Testis (tissue), 2 donors: ENCODE measurements at regions not wholly inside any gene's neighbourhood (a gene's known extent, or its start where the extent isn't known, plus 50 kb on each side); places are given as distances from the start of the nearest gene placed in this dataset.

ENCODE experiments used
- DNase-seq: peaks from one replicate; pipeline ENCODE4 v3.0.0-alpha.2; 2019
- H3K27ac ChIP-seq, 2 donors: fragments of 200-600 bp; sonication (generic); one replicate each; pipeline ENCODE4 v1.5.1; 2019
- H3K27me3 ChIP-seq: fragments of 200-600 bp; sonication (generic); one replicate; pipeline ENCODE4 v1.5.1; 2019
- H3K36me3 ChIP-seq: fragments of 200-600 bp; sonication (generic); one replicate; pipeline ENCODE4 v1.5.1; 2017; ENCODE audit warnings: low read depth; ENCODE audit errors: missing control alignments
- H3K4me1 ChIP-seq: fragments of 200-600 bp; sonication (generic); one replicate; pipeline ENCODE4 v1.5.1; 2019
- H3K4me3 ChIP-seq, 2 donors: fragments of 200-600 bp; sonication (generic); one replicate each; pipeline ENCODE4 v1.5.1; 2017 to 2019
- H3K9me3 ChIP-seq: fragments of 200-600 bp; sonication (generic); one replicate; pipeline ENCODE4 v1.5.1; 2017
- POLR2A ChIP-seq: fragments of 450-650 bp; IDR thresholded peaks from one replicate; pipeline ENCODE4 v1.6.1; 2017; ENCODE audit warnings: antibody characterized with exemption, mild to moderate bottlenecking, moderate library complexity
- WGBS, 2 donors: methylation state at CpG; one replicate each; pipeline ENCODE4 v1.1.5; 2018; 5-methylcytosine and 5-hydroxymethylcytosine counted together
- intact Hi-C: fragments of 100-400 bp; cut with DNase I; formaldehyde crosslinking; loops from one replicate; pipeline ENCODE4 v1.15.1; 2023; ENCODE audit warnings: low total_unique reads
- TF ChIP-seq, protein P1 (sequence below), 3 experiments: fragments of 450-650 bp in 2 of 3; fragments of 200-600 bp in 1 of 3; sonication (generic) in 1 of 3; IDR thresholded peaks; one replicate each; pipeline ENCODE4 v1.5.1; 2016 to 2019; ENCODE audit warnings: antibody characterized with exemption in 3 of 3, mild to moderate bottlenecking in 2 of 3, moderate library complexity in 1 of 3

DNA sequence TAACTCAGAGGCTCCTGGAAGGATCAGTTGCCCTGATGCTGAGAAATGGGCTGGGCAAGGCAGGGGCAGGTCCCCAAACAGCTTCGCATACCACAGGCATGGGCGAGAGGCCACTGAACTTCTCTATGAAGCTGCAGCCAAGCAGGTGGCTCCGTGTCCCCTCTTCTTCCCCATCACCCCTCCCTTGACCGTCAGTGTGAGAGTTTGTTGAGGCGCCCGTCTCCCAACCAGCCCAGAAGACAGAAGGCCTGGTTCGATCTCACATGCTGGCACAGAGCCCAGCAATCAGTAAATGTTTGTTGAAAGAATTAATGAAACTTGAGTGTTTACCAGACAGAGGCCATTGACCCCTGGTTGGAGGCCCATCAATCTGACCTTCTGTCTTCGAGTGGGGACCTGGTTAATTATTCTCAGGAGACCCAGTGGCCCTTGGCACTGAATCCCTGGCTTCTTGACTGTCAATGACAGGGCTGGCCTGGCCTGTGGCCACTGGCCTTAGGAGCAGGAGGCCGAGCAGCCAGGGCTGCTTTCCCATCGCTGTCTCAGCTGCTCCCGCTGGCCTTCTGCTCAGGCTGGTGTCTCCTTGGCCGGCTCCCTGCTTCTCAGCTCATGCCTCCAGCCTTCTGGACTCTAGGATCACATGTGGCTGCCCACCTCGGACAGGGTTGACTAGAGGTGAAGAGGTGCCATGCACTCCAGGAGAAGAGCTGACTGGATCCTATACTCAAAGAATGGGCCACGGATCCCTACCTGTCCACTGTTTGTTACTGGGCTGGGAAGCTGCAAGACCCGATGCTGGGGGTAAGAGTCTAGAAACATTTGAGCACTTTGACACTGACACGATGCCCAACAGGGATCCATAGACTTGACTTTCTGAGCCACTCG is 113.4 kb downstream of the ASB7 start:
- TF ChIP-seq POLR2A, result no peak
- TF ChIP-seq, protein P1, sequence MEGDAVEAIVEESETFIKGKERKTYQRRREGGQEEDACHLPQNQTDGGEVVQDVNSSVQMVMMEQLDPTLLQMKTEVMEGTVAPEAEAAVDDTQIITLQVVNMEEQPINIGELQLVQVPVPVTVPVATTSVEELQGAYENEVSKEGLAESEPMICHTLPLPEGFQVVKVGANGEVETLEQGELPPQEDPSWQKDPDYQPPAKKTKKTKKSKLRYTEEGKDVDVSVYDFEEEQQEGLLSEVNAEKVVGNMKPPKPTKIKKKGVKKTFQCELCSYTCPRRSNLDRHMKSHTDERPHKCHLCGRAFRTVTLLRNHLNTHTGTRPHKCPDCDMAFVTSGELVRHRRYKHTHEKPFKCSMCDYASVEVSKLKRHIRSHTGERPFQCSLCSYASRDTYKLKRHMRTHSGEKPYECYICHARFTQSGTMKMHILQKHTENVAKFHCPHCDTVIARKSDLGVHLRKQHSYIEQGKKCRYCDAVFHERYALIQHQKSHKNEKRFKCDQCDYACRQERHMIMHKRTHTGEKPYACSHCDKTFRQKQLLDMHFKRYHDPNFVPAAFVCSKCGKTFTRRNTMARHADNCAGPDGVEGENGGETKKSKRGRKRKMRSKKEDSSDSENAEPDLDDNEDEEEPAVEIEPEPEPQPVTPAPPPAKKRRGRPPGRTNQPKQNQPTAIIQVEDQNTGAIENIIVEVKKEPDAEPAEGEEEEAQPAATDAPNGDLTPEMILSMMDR (IDR thresholded peaks at IDR 0.05), result no peak
- Histone ChIP-seq H3K36me3 (no peaks in the 10 kb centered on the region), H3K9me3 (no peaks in the 10 kb centered on the region), H3K27me3 (no peaks in the 10 kb centered on the region), H3K4me3 (no peak overlapping the region), H3K27ac (no peak overlapping the region), H3K4me1 (peaks cover 7% of the 10 kb centered on the region)
- intact Hi-C loops, result no loop called here
- DNase-seq, result no peak
- 90 to 91% methylated on average over 17 of the region's 17 CpGs for WGBS, 2 donors

DNA sequence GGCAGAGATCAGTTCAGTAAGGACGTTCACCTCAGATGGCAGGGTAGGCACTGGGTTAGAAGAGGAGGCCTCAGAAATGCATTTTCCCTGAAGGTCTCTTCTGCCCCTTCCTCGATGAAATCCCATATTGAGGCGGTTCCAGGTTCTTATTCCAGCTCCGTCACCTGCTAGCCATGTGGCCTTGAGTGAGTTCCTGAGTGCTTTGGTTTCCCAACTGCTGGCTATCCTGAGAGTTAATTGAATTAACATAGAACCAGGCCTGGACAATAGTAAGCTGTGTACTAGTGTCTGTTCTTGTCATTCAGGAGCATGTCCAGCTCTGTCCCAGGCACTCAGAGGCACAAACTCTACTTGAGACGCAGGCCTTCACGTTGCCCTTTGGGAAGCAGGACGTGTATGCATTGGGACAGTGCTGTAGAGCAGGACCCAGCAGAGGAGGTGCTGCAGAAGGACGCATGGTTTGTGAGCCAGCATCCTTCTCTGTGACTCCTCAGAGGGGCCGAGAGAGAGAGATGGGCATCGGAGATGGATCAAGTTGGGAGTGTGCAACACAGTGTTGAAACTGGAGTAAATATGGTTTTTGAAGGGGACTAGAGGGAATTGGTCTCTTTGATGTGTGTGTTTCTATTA is 114.2 kb downstream of the ASB7 start:
- TF ChIP-seq, protein P1 (IDR thresholded peaks at IDR 0.05), result no peak
- no peak for TF ChIP-seq POLR2A
- Histone ChIP-seq H3K36me3 (no peaks in the 10 kb centered on the region), H3K9me3 (no peaks in the 10 kb centered on the region), H3K4me1 (peaks cover 7% of the 10 kb centered on the region), H3K27ac (no peak overlapping the region), H3K4me3 (no peak overlapping the region), H3K27me3 (no peaks in the 10 kb centered on the region)
- no peak for DNase-seq
- intact Hi-C loops, result no loop called here
- 95 to 96% methylated on average over 10 of the region's 10 CpGs for WGBS, 2 donors

DNA sequence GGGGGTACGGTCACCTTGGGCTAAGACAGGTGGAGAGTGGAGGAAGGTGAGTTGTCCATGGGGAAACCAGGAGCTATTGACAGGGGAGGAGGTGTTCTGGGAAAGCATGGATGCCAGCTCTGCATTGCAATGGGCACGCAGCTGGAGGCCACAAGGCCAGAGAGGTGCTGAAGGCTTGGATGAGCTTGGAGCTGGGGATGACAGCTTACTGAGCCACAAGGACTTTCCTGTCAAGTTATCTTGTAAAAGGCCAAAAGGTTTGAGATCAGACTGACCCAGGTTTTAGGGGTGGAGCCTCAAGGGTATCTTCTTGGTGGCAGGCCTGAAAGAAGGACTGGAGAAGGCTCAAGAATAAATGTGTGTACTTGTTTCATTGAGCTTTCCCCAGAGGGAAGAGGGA is 115.2 kb downstream of the ASB7 start:
- intact Hi-C loops, result no loop called here
- Histone ChIP-seq H3K4me3 (no peak overlapping the region), H3K27me3 (no peaks in the 10 kb centered on the region), H3K27ac (no peak overlapping the region), H3K36me3 (no peaks in the 10 kb centered on the region), H3K4me1 (no peaks in the 10 kb centered on the region), H3K9me3 (no peaks in the 10 kb centered on the region)
- WGBS, 2 donors, result 92 to 96% methylated on average over 2 of the region's 2 CpGs
- DNase-seq, result no peak
- TF ChIP-seq POLR2A, result no peak
- TF ChIP-seq, protein P1 (IDR thresholded peaks at IDR 0.05), result no peak

DNA sequence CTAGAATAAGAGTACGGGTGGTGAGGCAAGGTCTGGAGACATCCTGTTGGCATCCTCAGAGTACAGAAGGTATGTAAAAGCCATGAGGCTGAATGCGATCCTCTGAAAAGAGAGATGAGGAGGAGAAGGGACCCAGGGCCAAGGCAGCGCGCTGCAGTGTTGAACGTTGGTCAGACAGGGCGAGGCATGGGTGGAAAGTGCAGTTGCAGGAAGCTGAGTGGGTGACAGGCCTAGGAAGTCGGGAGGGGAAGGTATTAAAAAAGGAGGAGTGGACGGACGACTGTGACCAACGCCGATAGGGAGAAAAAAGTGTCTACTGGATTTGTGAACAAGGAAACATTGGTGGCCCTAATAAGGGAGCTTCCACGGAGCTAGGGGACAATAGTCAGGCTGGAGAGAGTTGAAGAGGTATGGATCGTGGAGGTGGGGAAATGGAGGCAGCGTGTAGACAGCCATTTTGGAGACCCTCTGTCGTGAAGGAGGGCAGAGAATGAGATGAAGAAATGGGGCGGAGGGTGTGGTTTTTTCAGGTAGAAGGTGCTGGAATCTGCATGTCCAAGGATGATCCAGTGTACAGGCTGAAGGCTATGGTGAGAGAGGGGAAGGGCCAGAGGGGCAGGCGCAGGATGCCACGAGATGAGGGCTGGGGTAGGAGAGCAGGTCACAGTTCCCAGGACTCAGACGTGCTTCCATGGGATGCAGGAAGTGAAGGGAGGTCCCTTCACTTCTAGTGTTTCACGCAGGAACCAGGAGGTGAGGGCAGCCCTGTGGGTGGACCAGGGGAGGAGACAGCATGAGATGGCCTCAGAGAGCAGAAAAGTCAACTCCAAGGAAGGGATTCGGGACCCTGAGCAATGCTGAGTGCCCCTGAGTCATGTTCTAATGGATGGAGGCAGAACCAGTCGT is 115.9 kb downstream of the ASB7 start:
- no peak overlapping the region for H3K4me3 ChIP-seq
- no peak overlapping the region for H3K27ac ChIP-seq
- DNase-seq, result no peak
- TF ChIP-seq, protein P1 (IDR thresholded peaks at IDR 0.05), result no peak
- no peak for TF ChIP-seq POLR2A
- 87 to 94% methylated on average over 22 of the region's 22 CpGs for WGBS, 2 donors
- H3K27me3 ChIP-seq, result no peaks in the 10 kb centered on the region
- intact Hi-C loops, result no loop called here
- H3K36me3 ChIP-seq, result no peaks in the 10 kb centered on the region
- no peaks in the 10 kb centered on the region for H3K4me1 ChIP-seq
- no peaks in the 10 kb centered on the region for H3K9me3 ChIP-seq
